ENCODE measurements at regions not wholly inside any gene's neighbourhood (a gene's known extent, or its start where the extent isn't known, plus 50 kb on each side); places are given as distances from the start of the nearest gene placed in this dataset.

- H3K4me3 ChIP-seq (replicated peaks in 1 of 2; ENCODE audit: low read depth in 1 of 2, low read length in 2 of 2) = no peak overlapping the region
- CTCF ChIA-PET = no interaction called here
- no peaks in the 10 kb centered on the region for H3K79me2 ChIP-seq (ENCODE audit: insufficient read depth, low read length)
- no peaks in the 10 kb centered on the region for H3K9me3 ChIP-seq (ENCODE audit: control insufficient read depth in 1 of 2, insufficient read depth in 1 of 2, low read depth in 1 of 2, low read length in 2 of 2)
- BruUV-seq (replicated peaks) = no TSS peak
- no peak for ATAC-seq
- H3K4me1 ChIP-seq (ENCODE audit: control insufficient read depth in 1 of 2, insufficient read depth in 2 of 2, low read length in 2 of 2) = peaks cover 0 to 6% of the 10 kb centered on the region in 2 experiments; a peak in 1 of 4 replicates
- H3K9ac ChIP-seq (ENCODE audit: low read length) = no peak overlapping the region
- H3K9me2 ChIP-seq (ENCODE audit: insufficient read depth) = no peaks in the 10 kb centered on the region
- no peak for DNase-seq (ENCODE audit: low read depth, low spot score)
- intact Hi-C loops (cut with micrococcal nuclease) = no loop called here
- POLR2A ChIA-PET = interaction anchor here (1.4 kb wide), 1 partner anchor 9 kb away, joined by 3 read pairs; no protein-coding TSS in a partner anchor
- H4K20me1 ChIP-seq (ENCODE audit: insufficient read depth) = no peaks in the 10 kb centered on the region
- no peaks in the 10 kb centered on the region for H3K36me3 ChIP-seq (ENCODE audit: control insufficient read depth in 1 of 2, insufficient read depth in 2 of 2, low read length in 2 of 2)
- no peak overlapping the region for H3K4me2 ChIP-seq (ENCODE audit: low read length)
- RAD21 ChIA-PET (ENCODE audit: low non-redundant PET in 1 of 2, low total read pairs in 2 of 2, uncharacterized antibody in 2 of 2, unreplicated experiment in 2 of 2) = no interaction called here
- H2AFZ ChIP-seq (ENCODE audit: low read depth, low read length, poor library complexity, severe bottlenecking) = no peak overlapping the region
- no peak for TF ChIP-seq ELF1 (IDR thresholded peaks at IDR 0.05; ENCODE audit: borderline replicate concordance, low read depth)
- TF ChIP-seq SP1 (IDR thresholded peaks at IDR 0.05; ENCODE audit: low read depth) = no peak
- TF ChIP-seq SRF (IDR thresholded peaks at IDR 0.05; ENCODE audit: low read depth) = no peak
- no peak for TF ChIP-seq EZH2 (IDR thresholded peaks at IDR 0.05)
- no peak for TF ChIP-seq JUND (IDR thresholded peaks at IDR 0.05)
- TF ChIP-seq, protein P1, sequence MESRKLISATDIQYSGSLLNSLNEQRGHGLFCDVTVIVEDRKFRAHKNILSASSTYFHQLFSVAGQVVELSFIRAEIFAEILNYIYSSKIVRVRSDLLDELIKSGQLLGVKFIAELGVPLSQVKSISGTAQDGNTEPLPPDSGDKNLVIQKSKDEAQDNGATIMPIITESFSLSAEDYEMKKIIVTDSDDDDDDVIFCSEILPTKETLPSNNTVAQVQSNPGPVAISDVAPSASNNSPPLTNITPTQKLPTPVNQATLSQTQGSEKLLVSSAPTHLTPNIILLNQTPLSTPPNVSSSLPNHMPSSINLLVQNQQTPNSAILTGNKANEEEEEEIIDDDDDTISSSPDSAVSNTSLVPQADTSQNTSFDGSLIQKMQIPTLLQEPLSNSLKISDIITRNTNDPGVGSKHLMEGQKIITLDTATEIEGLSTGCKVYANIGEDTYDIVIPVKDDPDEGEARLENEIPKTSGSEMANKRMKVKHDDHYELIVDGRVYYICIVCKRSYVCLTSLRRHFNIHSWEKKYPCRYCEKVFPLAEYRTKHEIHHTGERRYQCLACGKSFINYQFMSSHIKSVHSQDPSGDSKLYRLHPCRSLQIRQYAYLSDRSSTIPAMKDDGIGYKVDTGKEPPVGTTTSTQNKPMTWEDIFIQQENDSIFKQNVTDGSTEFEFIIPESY (IDR thresholded peaks at IDR 0.05; ENCODE audit: extremely low read depth, insufficient replicate concordance, low read length) = no peak
- TF ChIP-seq EZH2phosphoT487 (IDR thresholded peaks at IDR 0.05; ENCODE audit: borderline replicate concordance) = no peak
- no peak for TF ChIP-seq CTCF (IDR thresholded peaks at IDR 0.05 in 2 of 3, conservative IDR thresholded peaks at IDR 0.05 in 1 of 3; ENCODE audit: borderline replicate concordance in 1 of 3, insufficient read depth in 1 of 3, low read depth in 2 of 3, low read length in 2 of 3)
- no peak for TF ChIP-seq ZNF274 (IDR thresholded peaks at IDR 0.05; ENCODE audit: low read depth, low read length)
- no peak for TF ChIP-seq POLR2A (IDR thresholded peaks at IDR 0.05; ENCODE audit: borderline replicate concordance, extremely low read depth, insufficient read depth, insufficient read length)
- no peaks in the 10 kb centered on the region for H3K27me3 ChIP-seq (ENCODE audit: insufficient read depth, low read length)
- H3K27ac ChIP-seq (ENCODE audit: low read depth, low read length) = no peak overlapping the region
Measured at GRCh38 chr1:115907092-115907491, 66.2 kb upstream of the NHLH2 start.
